Muscle of leg (tissue), 3 donors: ENCODE measurements at regions not wholly inside any gene's neighbourhood (a gene's known extent, or its start where the extent isn't known, plus 50 kb on each side); places are given as distances from the start of the nearest gene placed in this dataset.
A peak's percentile ranks its signal among the peaks of the same experiment; 100 is the strongest.
"Not testable (repeated sequence)": the region's sequence is repeated elsewhere in the genome, so short reads cannot be mapped to it uniquely, and the experiment has no call there.

Experiments
- DNase-seq: peaks from one replicate; pipeline ENCODE4 v3.0.0; 2013
- H3K27ac ChIP-seq: one replicate; pipeline ENCODE4 v1.5.1; 2013; ENCODE audit warnings: mild to moderate bottlenecking, low read length, control low read depth
- H3K27me3 ChIP-seq: one replicate; pipeline ENCODE4 v1.6.1; 2013; ENCODE audit warnings: low read length; ENCODE audit not compliant: control insufficient read depth, insufficient read depth
- H3K36me3 ChIP-seq: one replicate; pipeline ENCODE4 v1.6.1; 2013; ENCODE audit warnings: low read length; ENCODE audit not compliant: control insufficient read depth, insufficient read depth
- H3K4me1 ChIP-seq: one replicate; pipeline ENCODE4 v1.6.1; 2013; ENCODE audit warnings: low read length; ENCODE audit not compliant: control insufficient read depth, insufficient read depth
- H3K4me3 ChIP-seq: one replicate; pipeline ENCODE4 v1.5.1; 2013; ENCODE audit warnings: low read length, control low read depth
- H3K9me3 ChIP-seq: replicated peaks from 2 replicates; pipeline ENCODE4 v1.6.1; 2013; ENCODE audit warnings: low read depth, low read length; ENCODE audit not compliant: control insufficient read depth
- WGBS: methylation state at CpG from one replicate; pipeline ENCODE4 v1.1.5; 2013; ENCODE audit warnings: missing lambda C conversion rate; ENCODE audit not compliant: insufficient coverage; 5-methylcytosine and 5-hydroxymethylcytosine counted together

DNA sequence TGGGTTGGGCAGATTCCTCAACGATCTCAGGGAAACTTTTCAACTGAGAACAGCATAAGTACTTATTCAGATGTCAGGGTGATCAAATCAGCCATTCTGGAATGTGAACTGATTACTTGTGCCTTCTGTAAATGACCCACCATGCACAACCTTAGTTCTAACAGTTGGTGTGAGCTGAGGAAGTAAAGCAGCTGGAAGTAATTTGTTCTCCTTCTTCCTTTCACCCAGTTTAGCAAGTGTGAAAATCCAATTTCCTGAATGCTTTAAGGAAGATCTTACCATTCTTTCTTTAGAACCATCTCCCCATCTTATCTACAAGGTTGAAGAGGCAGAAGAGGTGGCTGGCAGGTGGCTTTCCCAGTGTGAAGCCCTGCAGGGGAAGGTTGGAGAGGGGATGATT lies 781.6 kb downstream of the ETS1 start:
- H3K4me3 ChIP-seq, result no peak overlapping the region
- H3K9me3 ChIP-seq, result no peaks in the 10 kb centered on the region
- H3K4me1 ChIP-seq, result no peaks in the 10 kb centered on the region
- no CpG with 5 or more reads among the region's 1 CpG for WGBS
- no peaks in the 10 kb centered on the region for H3K36me3 ChIP-seq
- H3K27ac ChIP-seq, result no peak overlapping the region
- H3K27me3 ChIP-seq, result no peaks in the 10 kb centered on the region
- DNase-seq, result no peak

DNA sequence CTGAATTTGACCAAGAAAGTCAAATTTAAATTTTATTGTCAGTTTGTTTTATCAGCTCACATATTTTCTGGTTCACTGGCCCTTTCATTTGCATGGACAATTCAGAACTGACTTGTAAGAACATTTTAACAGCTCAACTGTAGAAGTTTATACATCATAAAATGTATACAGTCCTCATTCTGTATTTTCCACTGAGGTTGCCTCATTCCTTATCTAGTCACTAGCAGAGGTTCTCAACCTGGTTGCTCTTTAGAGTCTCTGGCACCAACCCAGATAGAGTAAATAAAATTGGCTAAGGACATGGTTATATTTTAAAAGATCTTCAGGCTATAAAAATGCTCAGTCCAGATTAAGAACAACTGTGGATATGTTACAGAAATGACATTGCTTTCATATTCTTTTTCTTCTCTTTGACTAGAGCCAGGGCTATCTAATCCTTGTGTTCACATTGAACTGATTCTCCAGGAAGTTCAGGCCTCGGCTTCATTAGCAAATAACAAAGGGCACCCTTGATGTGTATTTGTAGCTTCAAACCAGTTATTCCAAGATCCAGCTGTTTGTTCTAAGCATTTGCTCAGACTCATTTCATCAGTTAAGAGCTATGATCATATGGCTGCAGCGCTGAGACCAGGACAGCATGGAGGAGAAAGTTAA lies 782.5 kb downstream of the ETS1 start:
- Histone ChIP-seq H3K27ac (no peak overlapping the region), H3K27me3 (no peaks in the 10 kb centered on the region), H3K9me3 (no peaks in the 10 kb centered on the region), H3K36me3 (no peaks in the 10 kb centered on the region), H3K4me3 (no peak overlapping the region), H3K4me1 (no peaks in the 10 kb centered on the region)
- DNase-seq, result no peak
- no CpG with 5 or more reads among the region's 2 CpGs for WGBS

DNA sequence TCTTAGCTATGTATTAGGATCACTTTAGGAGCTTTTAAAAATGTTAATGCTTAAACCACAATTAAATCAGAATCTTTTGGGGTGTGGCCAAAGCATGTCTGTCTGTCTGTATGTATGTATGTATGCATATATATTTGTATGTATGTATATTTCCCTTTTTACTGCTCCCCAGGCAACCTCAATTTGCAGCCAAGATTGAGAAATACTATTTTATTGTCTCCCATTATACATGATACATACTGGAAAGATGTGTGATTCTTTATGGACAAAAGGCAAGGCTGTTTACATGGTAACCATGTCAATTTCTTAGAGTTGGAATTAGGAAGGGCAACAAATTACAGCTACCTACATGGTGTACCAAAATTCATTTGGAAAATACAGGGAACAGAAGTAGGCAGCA lies 783.6 kb downstream of the ETS1 start:
- DNase-seq, result no peak
- Histone ChIP-seq H3K27ac (no peak overlapping the region), H3K9me3 (no peaks in the 10 kb centered on the region), H3K4me1 (no peaks in the 10 kb centered on the region), H3K27me3 (no peaks in the 10 kb centered on the region), H3K4me3 (no peak overlapping the region), H3K36me3 (no peaks in the 10 kb centered on the region)

DNA sequence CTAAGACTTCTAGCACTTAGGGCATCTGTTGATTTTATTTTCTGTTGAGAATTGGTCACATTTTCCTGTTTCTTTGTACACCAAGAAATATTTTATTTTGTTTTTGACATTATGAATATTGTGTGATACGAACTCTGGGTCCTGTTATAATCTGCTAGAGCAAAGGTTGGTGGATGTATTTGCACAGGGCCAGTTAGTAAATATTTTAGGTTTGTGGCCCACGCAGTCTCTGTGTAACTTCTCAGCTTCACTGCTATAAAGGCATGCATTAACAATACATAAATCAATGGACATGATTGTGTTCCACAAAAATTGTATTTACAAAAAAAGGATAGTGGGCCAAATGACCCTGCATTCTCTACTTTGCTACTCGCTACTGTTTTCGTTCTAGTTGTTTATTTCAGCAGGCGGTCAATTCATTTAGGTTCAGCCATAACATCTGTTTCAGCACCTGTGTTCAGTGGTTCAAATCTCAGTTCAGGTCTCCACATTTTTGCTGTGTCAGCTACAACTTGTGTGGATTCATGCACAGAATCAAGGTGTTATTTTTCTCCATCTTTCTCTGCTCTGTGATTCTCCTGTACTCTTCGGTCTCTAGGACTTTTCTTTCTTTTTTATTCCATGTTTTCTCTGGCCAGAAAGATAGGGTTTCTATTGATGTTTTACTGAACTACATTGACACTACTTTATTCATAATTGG lies 786.2 kb downstream of the ETS1 start:
- no peaks in the 10 kb centered on the region for H3K36me3 ChIP-seq
- H3K27ac ChIP-seq, result no peak overlapping the region
- DNase-seq, result no peak
- no peaks in the 10 kb centered on the region for H3K9me3 ChIP-seq
- 97% methylated on average over 3 of the region's 6 CpGs for WGBS
- no peaks in the 10 kb centered on the region for H3K4me1 ChIP-seq
- H3K27me3 ChIP-seq, result no peaks in the 10 kb centered on the region
- H3K4me3 ChIP-seq, result no peak overlapping the region

DNA sequence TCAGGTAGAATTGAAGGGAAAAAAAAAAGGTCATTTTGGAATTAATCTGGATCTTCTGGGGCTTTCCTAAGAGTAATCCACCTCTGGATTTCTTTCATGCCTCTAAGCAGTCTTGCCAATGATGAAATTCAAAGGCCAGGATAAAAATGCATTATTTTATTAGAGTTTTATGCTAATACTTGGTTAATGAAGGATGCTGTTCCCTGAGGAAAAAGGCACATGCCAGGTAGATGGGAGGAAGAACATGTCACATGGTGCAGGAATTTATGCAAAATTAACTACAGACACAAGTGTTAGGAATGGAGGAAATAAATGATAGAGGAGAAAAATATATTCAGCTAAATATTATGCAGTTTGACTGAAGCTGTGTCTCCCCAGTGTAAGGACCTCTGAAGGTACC lies 792.0 kb downstream of the ETS1 start:
- H3K27ac ChIP-seq, result no peak overlapping the region
- H3K27me3 ChIP-seq, result no peaks in the 10 kb centered on the region
- no peaks in the 10 kb centered on the region for H3K36me3 ChIP-seq
- H3K9me3 ChIP-seq, result no peaks in the 10 kb centered on the region
- H3K4me3 ChIP-seq, result no peak overlapping the region
- no peaks in the 10 kb centered on the region for H3K4me1 ChIP-seq
- no peak for DNase-seq

DNA sequence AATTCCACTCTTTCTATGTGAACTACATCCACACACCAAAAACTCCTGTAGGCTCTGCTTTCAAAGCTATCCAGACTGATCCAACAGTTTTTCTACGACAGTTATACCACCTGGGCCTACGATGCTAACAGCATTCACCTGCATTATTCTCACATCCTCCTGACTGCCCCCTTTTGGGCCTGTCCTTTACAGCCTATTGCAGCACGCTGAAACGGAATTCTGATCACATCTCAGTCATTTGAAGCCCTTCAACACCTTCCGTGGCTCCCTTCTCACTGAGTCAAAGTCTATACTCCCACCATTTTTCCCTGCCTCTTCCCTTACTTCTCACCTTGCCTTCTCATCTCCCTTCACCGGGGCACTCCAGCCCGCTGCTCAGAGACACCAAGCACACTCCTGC lies 791.3 kb upstream of the KIRREL3 start:
- no peaks in the 10 kb centered on the region for H3K27me3 ChIP-seq
- no peaks in the 10 kb centered on the region for H3K36me3 ChIP-seq
- H3K4me1 ChIP-seq, result no peaks in the 10 kb centered on the region
- H3K27ac ChIP-seq, result no peak overlapping the region
- WGBS, result 76% methylated on average over 6 of the region's 7 CpGs
- no peaks in the 10 kb centered on the region for H3K9me3 ChIP-seq
- DNase-seq, result no peak
- no peak overlapping the region for H3K4me3 ChIP-seq

DNA sequence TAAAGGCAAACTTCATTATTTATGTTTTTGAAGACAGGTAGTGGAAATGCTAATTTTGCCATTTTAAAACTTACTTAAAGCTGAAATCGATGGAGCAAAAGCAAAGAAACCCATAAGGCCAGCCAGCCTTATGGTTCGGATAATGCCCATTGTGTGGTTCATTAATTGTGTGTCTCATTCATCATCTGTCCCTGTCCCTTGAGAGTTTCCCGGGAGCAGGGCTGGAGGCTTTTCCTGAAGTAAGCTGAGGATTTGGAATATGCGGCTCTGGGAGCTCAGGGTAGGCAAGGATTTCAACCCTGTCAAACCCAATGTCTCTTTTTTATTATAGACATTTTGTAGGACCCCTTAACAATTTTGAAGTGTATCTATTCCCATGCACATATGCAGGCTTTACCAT lies 790.0 kb upstream of the KIRREL3 start:
- no peaks in the 10 kb centered on the region for H3K4me1 ChIP-seq
- WGBS, result no CpG with 5 or more reads among the region's 4 CpGs
- H3K4me3 ChIP-seq, result no peak overlapping the region

DNA sequence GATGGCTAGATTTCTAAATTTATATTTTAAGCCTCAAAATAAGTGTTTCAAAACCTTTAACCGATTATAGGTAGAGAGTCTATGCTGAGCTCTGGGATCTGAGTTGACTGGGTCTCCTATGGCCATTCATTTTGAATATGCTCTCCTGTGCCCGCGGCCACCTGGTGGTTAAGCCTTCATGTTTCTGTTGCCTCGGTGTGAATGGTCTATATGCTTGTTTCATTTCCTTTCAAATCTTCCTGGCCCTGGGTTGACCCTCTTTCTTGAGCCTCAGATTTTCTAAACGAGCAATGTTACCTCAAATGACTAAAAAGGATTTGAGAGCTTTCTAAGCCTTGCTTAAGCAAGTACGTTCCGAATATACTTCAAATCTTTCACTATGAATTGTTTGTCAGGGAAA lies 789.4 kb upstream of the KIRREL3 start:
- no CpG with 5 or more reads among the region's 7 CpGs for WGBS
- H3K4me3 ChIP-seq, result no peak overlapping the region
- H3K27me3 ChIP-seq, result no peaks in the 10 kb centered on the region
- H3K36me3 ChIP-seq, result no peaks in the 10 kb centered on the region
- H3K9me3 ChIP-seq, result no peaks in the 10 kb centered on the region
- H3K27ac ChIP-seq, result no peak overlapping the region
- no peaks in the 10 kb centered on the region for H3K4me1 ChIP-seq
- peak; percentile 3 for DNase-seq

More for the DNA sequence above, 790.0 kb upstream of the KIRREL3 start:
- no peaks in the 10 kb centered on the region for H3K9me3 ChIP-seq
- no peaks in the 10 kb centered on the region for H3K36me3 ChIP-seq
- no peak overlapping the region for H3K27ac ChIP-seq
- H3K27me3 ChIP-seq, result no peaks in the 10 kb centered on the region
- DNase-seq, result no peak

DNA sequence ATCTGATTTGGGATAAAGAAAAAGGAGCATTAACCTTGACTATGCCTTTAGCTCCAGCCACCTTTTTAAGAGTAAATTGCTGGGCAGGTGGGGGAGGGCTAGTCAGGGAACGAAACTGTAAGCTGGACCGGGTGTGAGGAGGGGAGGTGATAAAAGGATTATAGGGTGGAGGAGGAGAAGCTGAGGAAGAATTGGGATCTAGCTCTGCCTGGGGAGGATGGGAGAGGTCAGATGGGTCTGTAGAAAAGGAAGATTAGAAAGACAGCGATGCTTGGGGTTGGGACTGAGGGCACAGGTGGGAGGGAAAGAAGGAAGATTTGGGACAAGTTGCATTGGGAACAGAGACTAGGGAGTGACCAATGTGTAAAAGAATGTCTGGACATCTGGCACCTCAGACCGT lies 772.4 kb upstream of the KIRREL3 start:
- H3K36me3 ChIP-seq, H3K4me3 ChIP-seq, H3K4me1 ChIP-seq, H3K27ac ChIP-seq, H3K9me3 ChIP-seq, DNase-seq, H3K27me3 ChIP-seq: not testable (repeated sequence)
- 66% methylated on average over 4 of the region's 4 CpGs for WGBS

DNA sequence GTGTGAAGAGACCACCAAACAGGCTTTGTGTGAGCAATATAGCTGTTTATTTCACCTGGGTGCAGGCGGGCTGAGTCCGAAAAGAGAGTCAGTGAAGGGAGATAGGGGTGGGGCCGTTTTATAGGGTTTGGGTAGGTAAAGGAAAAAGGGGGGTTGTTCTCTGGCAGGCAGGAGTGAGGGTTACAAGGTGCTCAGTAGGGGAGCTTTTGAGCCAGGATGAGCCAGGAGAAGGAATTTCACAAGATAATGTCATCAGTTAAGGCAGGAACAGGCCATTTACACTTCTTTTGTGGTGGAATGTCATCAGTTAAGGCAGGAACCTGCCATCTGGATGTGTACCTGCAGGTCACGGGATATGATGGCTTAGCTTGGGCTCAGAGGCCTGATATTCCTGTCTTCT lies 768.4 kb upstream of the KIRREL3 start:
- not testable (repeated sequence) for H3K4me1 ChIP-seq, H3K4me3 ChIP-seq, DNase-seq, H3K9me3 ChIP-seq, H3K27me3 ChIP-seq, H3K36me3 ChIP-seq, H3K27ac ChIP-seq
- WGBS, result 50% methylated on average over 3 of the region's 4 CpGs

DNA sequence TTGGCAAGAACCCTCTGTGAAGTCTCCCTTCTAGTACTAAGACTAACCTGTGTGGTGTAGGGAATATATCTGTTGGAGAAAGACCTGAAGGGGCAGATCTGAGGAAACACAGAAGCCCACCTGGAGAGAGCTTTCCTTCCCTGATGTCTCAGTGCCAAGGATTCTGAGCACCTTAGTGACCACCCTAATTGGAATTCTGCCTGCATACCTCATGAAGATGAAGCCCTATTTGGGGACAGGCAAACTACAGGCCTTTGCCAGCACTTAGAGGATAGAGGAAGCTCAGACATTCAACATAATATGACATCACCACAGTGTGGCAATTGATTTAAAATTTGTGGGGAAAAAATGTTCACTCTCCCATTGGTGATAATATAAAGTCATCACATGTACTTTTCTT lies 766.2 kb upstream of the KIRREL3 start:
- Histone ChIP-seq H3K36me3 (no peaks in the 10 kb centered on the region), H3K27ac (peak overlapping the region; percentile 45), H3K4me3 (no peak overlapping the region), H3K4me1 (no peaks in the 10 kb centered on the region), H3K27me3 (no peaks in the 10 kb centered on the region), H3K9me3 (no peaks in the 10 kb centered on the region)
- no peak for DNase-seq
